Ishikawa (cell line): ENCODE measurements at regions not wholly inside any gene's neighbourhood (a gene's known extent, or its start where the extent isn't known, plus 50 kb on each side); places are given as distances from the start of the nearest gene placed in this dataset.

ENCODE experiments used
- CEBPB ChIP-seq: IDR thresholded peaks from 2 replicates; pipeline ENCODE4 v1.6.1; 2012
- CREB1 ChIP-seq: IDR thresholded peaks from 2 replicates; pipeline ENCODE4 v1.6.1; 2012; ENCODE audit warnings: low read depth
- EGR1 ChIP-seq: IDR thresholded peaks from 2 replicates; pipeline ENCODE4 v1.6.1; 2012
- EP300 ChIP-seq: IDR thresholded peaks from 2 replicates; pipeline ENCODE4 v1.6.1; 2012; ENCODE audit warnings: borderline replicate concordance
- FOXM1 ChIP-seq: IDR thresholded peaks from 2 replicates; pipeline ENCODE4 v1.6.1; 2012; ENCODE audit warnings: low read depth, borderline replicate concordance
- NFIC ChIP-seq: IDR thresholded peaks from 2 replicates; pipeline ENCODE4 v1.6.1; 2012
- RAD21 ChIP-seq: IDR thresholded peaks from 2 replicates; pipeline ENCODE4 v1.6.1; 2012; ENCODE audit warnings: low read depth
- TAF1 ChIP-seq: IDR thresholded peaks from 2 replicates; pipeline ENCODE4 v1.6.1; 2012; ENCODE audit warnings: low read depth, mild to moderate bottlenecking
- TCF12 ChIP-seq: IDR thresholded peaks from 2 replicates; pipeline ENCODE4 v1.6.1; 2012; ENCODE audit warnings: low read depth
- TEAD4 ChIP-seq: IDR thresholded peaks from 2 replicates; pipeline ENCODE4 v1.6.1; 2012
- YY1 ChIP-seq: IDR thresholded peaks from 2 replicates; pipeline ENCODE4 v1.6.1; 2012; ENCODE audit warnings: low read depth
- ZBTB7A ChIP-seq: IDR thresholded peaks from 2 replicates; pipeline ENCODE4 v1.6.1; 2012; ENCODE audit warnings: low read depth
- TF ChIP-seq, protein P1 (sequence below): IDR thresholded peaks from 2 replicates; pipeline ENCODE4 v1.6.1; 2012; ENCODE audit warnings: low read depth, mild to moderate bottlenecking
- TF ChIP-seq, protein P2 (sequence below): IDR thresholded peaks from 2 replicates; pipeline ENCODE4 v1.6.1; 2012
- TF ChIP-seq, protein P3 (sequence below): IDR thresholded peaks from 2 replicates; pipeline ENCODE4 v1.6.1; 2012

DNA sequence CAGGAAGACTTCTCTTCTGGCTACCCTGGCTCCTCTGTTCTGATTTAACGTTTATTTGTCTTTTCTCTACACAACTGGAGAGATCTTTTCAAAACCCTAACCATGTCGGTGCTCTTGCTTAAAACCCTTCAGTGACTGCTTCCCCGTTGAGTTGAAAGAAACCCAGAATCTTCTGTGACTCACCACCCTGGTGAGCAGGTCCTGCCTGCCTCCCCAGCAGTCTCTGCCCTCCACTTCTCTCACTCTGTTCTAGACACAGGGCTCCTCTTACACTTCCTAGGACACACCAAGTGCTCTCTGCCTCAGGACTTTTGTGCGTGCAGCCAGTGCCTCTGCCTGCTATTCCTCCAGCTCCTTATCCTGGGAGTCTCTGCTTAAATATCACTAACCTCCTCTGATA is 131.4 kb downstream of the IER5 start:
- no peak for TF ChIP-seq EP300
- TF ChIP-seq YY1: no peak
- no peak for TF ChIP-seq EGR1
- TF ChIP-seq, protein P1, sequence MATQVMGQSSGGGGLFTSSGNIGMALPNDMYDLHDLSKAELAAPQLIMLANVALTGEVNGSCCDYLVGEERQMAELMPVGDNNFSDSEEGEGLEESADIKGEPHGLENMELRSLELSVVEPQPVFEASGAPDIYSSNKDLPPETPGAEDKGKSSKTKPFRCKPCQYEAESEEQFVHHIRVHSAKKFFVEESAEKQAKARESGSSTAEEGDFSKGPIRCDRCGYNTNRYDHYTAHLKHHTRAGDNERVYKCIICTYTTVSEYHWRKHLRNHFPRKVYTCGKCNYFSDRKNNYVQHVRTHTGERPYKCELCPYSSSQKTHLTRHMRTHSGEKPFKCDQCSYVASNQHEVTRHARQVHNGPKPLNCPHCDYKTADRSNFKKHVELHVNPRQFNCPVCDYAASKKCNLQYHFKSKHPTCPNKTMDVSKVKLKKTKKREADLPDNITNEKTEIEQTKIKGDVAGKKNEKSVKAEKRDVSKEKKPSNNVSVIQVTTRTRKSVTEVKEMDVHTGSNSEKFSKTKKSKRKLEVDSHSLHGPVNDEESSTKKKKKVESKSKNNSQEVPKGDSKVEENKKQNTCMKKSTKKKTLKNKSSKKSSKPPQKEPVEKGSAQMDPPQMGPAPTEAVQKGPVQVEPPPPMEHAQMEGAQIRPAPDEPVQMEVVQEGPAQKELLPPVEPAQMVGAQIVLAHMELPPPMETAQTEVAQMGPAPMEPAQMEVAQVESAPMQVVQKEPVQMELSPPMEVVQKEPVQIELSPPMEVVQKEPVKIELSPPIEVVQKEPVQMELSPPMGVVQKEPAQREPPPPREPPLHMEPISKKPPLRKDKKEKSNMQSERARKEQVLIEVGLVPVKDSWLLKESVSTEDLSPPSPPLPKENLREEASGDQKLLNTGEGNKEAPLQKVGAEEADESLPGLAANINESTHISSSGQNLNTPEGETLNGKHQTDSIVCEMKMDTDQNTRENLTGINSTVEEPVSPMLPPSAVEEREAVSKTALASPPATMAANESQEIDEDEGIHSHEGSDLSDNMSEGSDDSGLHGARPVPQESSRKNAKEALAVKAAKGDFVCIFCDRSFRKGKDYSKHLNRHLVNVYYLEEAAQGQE: no peak
- TF ChIP-seq CREB1: no peak
- TF ChIP-seq TEAD4: no peak
- no peak for TF ChIP-seq TAF1

DNA sequence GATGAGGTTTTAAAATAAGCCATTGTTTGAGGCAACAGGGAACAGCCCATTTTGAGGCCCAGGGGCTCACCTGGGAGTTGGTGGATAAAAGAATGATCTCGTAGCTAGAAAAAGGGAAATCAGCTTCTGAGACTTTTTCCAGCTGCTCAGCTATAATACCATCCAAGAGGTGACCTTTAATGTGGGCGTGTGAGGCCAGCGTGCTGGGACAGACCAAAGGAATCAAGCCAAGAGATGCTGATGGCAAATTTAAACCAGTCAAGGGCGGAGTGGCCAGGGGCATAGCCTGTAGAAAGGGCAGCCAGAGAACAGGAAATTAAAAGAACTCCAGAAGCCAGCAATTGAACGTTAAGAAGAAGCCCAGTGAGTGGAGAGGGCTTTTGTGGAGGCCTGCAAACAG is 132.6 kb downstream of the IER5 start:
- TF ChIP-seq TCF12 (no peak), FOXM1 (no peak), RAD21 (no peak)

DNA sequence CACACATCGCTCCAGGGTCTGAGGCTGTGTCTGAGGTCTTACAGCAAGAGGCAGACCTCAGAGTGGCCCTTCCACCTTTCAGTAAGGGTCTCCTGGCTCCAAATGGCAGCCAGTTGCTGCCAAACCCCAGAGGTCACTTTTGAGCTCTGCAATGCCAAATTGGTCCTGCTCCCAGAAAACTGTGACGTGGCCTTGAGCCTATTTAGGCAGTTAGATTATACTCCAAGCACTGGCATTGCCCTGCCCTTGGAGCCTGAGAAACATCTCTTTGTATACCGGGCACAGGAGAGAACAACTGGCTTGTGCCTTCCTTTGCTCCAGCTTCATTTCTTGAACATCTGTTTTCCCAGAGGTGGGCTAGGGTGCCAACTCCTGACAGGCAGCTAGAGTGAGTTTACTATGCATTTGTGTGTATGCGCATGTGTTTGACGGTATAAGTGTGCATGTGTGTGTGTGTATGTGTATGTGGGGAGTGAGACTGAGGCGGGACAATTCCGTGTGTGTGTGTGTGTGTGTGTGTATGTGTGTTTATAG is 134.5 kb downstream of the IER5 start:
- TF ChIP-seq CEBPB: no peak
- TF ChIP-seq FOXM1: no peak

DNA sequence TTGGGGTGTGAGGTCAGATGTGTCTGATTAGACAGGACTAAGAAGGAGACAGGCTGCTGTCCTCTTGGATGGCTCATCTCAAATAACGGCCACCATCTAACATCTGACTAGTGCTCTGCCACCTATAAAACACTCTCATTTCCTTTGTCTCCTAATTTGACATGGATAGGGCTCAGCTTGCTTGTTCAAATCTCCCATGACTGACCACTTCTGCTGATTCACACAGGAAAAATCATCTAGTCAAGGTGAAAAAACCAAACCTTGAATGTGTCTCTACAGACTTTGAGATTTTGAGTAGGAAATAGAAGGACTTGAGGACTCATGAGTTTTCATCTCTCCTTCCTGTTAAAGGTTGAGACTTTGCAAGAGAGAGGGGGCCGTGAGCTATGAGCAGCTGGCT is 150.6 kb downstream of the IER5 start:
- TF ChIP-seq TCF12 (no peak), EGR1 (no peak), RAD21 (no peak), CEBPB (no peak), TAF1 (no peak), NFIC (no peak), FOXM1 (no peak), ZBTB7A (no peak), YY1 (no peak), CREB1 (no peak), EP300 (no peak), TEAD4 (no peak)
- TF ChIP-seq, protein P2, sequence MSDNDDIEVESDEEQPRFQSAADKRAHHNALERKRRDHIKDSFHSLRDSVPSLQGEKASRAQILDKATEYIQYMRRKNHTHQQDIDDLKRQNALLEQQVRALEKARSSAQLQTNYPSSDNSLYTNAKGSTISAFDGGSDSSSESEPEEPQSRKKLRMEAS: no peak
- TF ChIP-seq, protein P1: no peak
- TF ChIP-seq, protein P3, sequence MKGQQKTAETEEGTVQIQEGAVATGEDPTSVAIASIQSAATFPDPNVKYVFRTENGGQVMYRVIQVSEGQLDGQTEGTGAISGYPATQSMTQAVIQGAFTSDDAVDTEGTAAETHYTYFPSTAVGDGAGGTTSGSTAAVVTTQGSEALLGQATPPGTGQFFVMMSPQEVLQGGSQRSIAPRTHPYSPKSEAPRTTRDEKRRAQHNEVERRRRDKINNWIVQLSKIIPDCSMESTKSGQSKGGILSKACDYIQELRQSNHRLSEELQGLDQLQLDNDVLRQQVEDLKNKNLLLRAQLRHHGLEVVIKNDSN: no peak

DNA sequence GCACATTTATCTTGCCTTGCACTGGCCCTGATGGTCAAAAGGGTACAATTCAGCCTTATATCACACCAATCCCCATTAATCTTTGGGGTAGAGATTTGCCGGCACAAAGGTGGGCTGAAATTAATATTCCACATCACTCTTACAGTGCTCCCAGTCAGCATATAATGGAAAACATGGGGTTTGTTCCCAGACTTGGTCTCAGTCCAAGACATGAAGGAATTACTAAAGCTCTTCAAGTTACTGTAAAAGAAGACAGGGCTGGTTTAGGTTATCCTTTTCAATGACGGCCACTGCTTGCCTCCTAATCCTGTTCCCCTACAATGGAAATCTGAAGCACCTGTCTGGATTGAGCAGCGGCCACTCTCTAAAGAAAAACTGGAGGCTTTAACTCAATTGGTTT is 160.7 kb downstream of the IER5 start:
- TF ChIP-seq, protein P2: no peak
- TF ChIP-seq YY1: no peak
- no peak for TF ChIP-seq EP300
- TF ChIP-seq NFIC: no peak
- TF ChIP-seq EGR1: no peak
- TF ChIP-seq, protein P1: no peak
- no peak for TF ChIP-seq CREB1
- no peak for TF ChIP-seq TCF12
- TF ChIP-seq TEAD4: no peak
- no peak for TF ChIP-seq TAF1
- TF ChIP-seq CEBPB: no peak
- no peak for TF ChIP-seq ZBTB7A
- TF ChIP-seq, protein P3: no peak
- no peak for TF ChIP-seq FOXM1
- no peak for TF ChIP-seq RAD21
